Astrocyte of the spinal cord (primary cell): ENCODE measurements at regions not wholly inside any gene's neighbourhood (a gene's known extent, or its start where the extent isn't known, plus 50 kb on each side); places are given as distances from the start of the nearest gene placed in this dataset.

ENCODE experiments used
- DNase-seq: peaks from one replicate; pipeline ENCODE4 v3.0.0; 2011; ENCODE audit warnings: low read depth, low spot score
- H3K4me3 ChIP-seq: 2 replicates; pipeline ENCODE4 v1.5.1; 2011; ENCODE audit warnings: low read depth, mild to moderate bottlenecking, low read length, moderate library complexity
- in situ Hi-C: cut with HindIII; loops from 2 replicates; pipeline ENCODE4 v1.10.0; 2017; ENCODE audit warnings: low sequenced_read_pairs
- TF ChIP-seq, protein P1 (sequence below): IDR thresholded peaks from 2 replicates; pipeline ENCODE4 v1.5.1; 2012; ENCODE audit warnings: low read depth, mild to moderate bottlenecking, low read length, inconsistent platforms

DNA sequence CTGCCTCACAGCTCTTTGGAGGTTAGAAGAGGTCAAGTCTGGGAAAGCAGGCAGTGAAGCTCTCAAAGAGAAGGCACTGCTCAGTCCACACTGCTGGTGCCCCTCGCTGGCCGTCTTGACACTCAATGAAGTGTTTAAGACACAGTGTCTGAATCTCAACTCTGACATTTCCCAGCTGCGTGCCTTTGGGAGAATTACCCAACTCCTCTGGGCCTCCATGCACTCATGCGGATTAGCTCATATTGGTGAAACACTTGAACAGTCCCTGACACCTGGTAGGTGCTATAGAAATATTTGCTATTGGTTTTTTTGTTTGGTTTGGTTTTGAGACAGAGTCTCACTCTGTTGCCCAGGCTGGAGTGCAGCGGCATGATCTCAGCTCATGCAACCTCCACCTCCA, 281.0 kb downstream of the SRBD1 start:
- in situ Hi-C loops, result no loop called here
- TF ChIP-seq, protein P1, sequence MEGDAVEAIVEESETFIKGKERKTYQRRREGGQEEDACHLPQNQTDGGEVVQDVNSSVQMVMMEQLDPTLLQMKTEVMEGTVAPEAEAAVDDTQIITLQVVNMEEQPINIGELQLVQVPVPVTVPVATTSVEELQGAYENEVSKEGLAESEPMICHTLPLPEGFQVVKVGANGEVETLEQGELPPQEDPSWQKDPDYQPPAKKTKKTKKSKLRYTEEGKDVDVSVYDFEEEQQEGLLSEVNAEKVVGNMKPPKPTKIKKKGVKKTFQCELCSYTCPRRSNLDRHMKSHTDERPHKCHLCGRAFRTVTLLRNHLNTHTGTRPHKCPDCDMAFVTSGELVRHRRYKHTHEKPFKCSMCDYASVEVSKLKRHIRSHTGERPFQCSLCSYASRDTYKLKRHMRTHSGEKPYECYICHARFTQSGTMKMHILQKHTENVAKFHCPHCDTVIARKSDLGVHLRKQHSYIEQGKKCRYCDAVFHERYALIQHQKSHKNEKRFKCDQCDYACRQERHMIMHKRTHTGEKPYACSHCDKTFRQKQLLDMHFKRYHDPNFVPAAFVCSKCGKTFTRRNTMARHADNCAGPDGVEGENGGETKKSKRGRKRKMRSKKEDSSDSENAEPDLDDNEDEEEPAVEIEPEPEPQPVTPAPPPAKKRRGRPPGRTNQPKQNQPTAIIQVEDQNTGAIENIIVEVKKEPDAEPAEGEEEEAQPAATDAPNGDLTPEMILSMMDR, result no peak
- no peak overlapping the region for H3K4me3 ChIP-seq
- DNase-seq, result no peak

DNA sequence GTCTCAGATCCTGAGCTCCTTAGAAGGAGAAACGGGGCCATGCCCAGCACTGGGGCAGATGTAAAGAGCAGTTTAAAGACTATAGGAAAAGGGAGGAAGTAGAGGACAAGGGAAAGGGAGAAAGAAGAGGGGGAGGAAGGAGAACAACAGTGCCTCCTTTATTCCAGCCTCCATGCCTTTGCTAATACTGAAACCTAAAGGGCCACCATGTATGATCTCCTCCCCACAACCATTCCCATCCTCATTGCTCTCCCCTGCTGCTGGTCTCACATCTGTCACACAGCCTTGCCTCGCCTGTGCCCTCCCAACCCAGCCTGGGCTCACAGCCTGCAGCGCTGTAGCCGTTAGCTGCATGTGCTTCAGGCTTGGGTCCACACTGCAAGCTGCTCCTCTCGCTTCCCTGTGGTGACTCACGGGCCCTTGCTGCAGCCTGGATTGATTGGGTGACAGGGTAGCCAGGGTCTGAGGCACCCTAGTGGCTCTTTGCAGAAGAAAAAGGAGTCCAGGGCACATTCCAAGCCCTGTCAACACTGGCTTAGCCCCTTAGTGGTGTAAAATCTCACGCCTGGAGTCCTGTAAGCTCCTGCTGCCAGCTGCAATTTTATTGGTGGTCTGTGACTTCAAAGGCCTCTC, 281.9 kb downstream of the SRBD1 start:
- no peak overlapping the region for H3K4me3 ChIP-seq
- DNase-seq, result peak; percentile 30
- TF ChIP-seq, protein P1, result no peak
- in situ Hi-C loops, result no loop called here

DNA sequence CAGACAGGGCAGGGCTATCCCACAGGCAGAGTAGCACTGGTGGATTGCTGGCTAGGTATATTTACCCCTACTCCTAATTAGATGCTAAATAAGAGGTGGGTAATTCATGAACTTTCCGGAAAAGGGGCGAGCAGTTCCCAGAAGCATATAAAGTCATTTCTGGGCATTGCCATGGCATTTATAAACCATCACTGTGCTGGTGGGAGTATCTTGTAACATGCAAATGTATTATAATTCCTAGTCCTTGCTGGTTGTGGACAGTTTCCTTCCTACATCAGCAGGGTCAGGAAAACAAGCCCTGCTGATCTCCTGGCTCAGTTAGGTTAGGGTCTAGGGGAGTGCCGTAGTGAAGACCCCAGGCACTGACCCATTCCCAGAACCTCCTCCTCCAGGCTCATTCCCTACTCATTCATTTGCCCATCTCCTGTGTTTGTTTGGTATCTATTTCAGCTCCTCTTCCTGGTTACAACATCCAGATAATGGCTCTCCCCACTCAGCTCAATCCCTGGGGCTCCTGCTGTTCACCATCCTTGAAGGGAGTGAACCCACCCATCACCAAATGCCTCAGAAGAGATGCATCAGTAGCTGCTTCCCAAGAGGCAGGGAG, 282.7 kb downstream of the SRBD1 start:
- TF ChIP-seq, protein P1, result no peak
- DNase-seq, result no peak
- in situ Hi-C loops, result no loop called here
- H3K4me3 ChIP-seq, result no peak overlapping the region

DNA sequence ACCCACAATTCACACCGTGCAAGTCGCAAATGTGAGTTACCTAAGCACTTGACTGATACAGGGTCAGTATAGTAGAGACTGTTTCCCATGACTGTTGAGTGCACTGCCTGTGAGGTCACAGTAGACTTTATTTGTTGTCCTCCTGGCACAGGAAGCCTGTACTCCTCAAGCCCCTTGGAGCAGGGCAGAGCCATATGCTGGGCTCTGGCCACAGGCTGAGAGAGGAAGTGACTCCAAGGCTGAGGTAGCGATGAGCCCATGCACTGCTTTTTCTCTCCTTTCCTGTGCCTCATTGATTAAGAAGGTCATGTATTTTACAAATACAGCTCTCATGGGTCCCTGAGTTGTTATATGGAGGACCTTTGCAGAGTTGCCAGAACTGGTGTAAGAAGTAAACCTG, 287.7 kb downstream of the SRBD1 start:
- DNase-seq, result no peak
- in situ Hi-C loops, result no loop called here
- TF ChIP-seq, protein P1, result no peak
- H3K4me3 ChIP-seq, result no peak overlapping the region

GRCh38 chr2:45320956-45321355, 290.1 kb downstream of the SRBD1 start:
- in situ Hi-C loops, result no loop called here
- no peak for DNase-seq
- TF ChIP-seq, protein P1, result no peak
- no peak overlapping the region for H3K4me3 ChIP-seq

- in situ Hi-C loops, result no loop called here
- DNase-seq, result no peak
Observed at GRCh38 chr2:45319683-45320455, 291.2 kb downstream of the SRBD1 start.

More at GRCh38 chr2:45319683-45320455, 291.2 kb downstream of the SRBD1 start:
- TF ChIP-seq, protein P1, result no peak
- no peak overlapping the region for H3K4me3 ChIP-seq
